SJSA1 (cell line): ENCODE measurements at regions not wholly inside any gene's neighbourhood (a gene's known extent, or its start where the extent isn't known, plus 50 kb on each side); places are given as distances from the start of the nearest gene placed in this dataset.

Source experiments
- DNase-seq, 2 experiments: peaks; one replicate each; pipeline ENCODE4 v3.0.0-alpha.2; 2015 to 2020; ENCODE audit warnings: low spot score in 2 of 2, low read depth in 1 of 2
- H3K27ac ChIP-seq: fragments of 250-450 bp; sonication (Bioruptor Pico); 2 replicates; pipeline ENCODE4 v1.5.1; 2020; ENCODE audit warnings: mild to moderate bottlenecking, moderate library complexity
- H3K27me3 ChIP-seq: fragments of 250-450 bp; sonication (Bioruptor Pico); replicated peaks from 2 replicates; pipeline ENCODE4 v1.5.1; 2020; ENCODE audit warnings: mild to moderate bottlenecking, moderate library complexity
- H3K36me3 ChIP-seq: fragments of 250-450 bp; sonication (Bioruptor Pico); 2 replicates; pipeline ENCODE4 v1.5.1; 2020; ENCODE audit warnings: mild to moderate bottlenecking
- H3K4me1 ChIP-seq: fragments of 250-450 bp; sonication (Bioruptor Pico); replicated peaks from 2 replicates; pipeline ENCODE4 v1.6.1; 2021; ENCODE audit warnings: mild to moderate bottlenecking
- H3K4me3 ChIP-seq: fragments of 250-450 bp; sonication (Bioruptor Pico); 2 replicates; pipeline ENCODE4 v1.5.1; 2020; ENCODE audit warnings: mild to moderate bottlenecking
- H3K9me3 ChIP-seq: fragments of 250-450 bp; sonication (Bioruptor Pico); replicated peaks from 2 replicates; pipeline ENCODE4 v1.5.1; 2020; ENCODE audit warnings: mild to moderate bottlenecking

DNA sequence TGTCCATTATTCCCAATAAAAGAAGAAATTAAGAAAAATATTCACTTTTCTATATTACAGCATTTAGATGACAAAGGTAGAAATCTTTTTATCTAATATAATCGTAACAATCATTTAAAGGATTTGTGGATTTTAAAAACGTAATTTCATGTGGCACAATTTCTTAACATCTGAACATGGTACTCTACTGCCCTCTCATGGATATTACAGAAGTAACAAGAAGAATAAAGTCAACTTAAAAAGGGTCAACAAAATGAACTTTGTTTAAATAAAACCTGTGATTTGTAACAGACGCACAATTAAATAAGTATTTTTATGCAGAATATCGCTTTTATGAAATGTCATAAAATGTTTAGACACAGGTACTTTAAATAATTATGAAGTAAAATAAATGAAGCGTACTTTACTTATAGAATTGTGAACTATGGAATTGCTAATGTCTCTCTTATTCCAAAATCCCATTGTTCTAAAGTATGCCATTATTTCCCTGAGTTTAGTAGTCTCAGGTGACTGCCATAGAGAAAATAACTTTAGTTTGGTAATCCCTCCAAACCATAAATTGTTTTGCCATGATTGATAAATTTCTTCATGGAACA, 366.8 kb upstream of the ZNF385D start:
- Histone ChIP-seq H3K36me3 (no peaks in the 10 kb centered on the region), H3K9me3 (no peaks in the 10 kb centered on the region), H3K4me3 (no peak overlapping the region), H3K4me1 (no peaks in the 10 kb centered on the region), H3K27ac (no peak overlapping the region), H3K27me3 (no peaks in the 10 kb centered on the region)
- DNase-seq, result no peak

- Histone ChIP-seq H3K4me3 (no peak overlapping the region), H3K27ac (no peak overlapping the region), H3K9me3 (no peaks in the 10 kb centered on the region), H3K27me3 (no peaks in the 10 kb centered on the region), H3K36me3 (no peaks in the 10 kb centered on the region), H3K4me1 (no peaks in the 10 kb centered on the region)
- DNase-seq, result no peak
Observed at GRCh38 chr3:22118542-22118941, 367.5 kb upstream of the ZNF385D start.

DNA sequence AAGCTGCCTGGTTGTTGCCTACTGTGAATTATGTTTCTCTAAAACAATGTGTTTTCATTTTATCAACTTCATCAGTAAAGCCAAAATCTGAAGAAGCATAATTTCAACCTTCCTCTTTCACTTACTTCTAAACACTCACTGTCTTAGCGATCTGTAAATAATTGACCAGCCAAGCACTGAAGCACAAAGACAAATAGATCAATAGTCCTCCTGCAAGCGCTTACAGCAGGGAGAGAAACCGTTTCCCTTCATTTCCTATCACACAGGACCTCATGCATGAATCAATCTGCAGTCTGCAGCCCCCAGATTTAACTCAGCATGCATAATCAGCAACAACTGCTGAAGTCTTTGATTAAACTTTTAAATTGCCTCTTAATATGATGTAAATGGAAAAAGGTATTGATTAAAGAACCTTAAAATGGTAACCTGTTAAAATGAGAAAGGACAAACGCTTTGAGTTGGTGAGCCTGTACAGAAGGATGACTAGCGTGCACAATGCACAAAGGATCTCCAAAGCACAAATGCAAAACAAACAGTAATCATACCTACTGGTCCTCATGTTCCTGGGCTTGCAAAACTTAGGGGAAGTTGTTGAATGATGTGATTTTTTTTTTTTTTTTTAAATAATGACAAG, 370.2 kb upstream of the ZNF385D start:
- H3K36me3 ChIP-seq, result no peaks in the 10 kb centered on the region
- no peak overlapping the region for H3K27ac ChIP-seq
- no peaks in the 10 kb centered on the region for H3K4me1 ChIP-seq
- H3K9me3 ChIP-seq, result no peaks in the 10 kb centered on the region
- no peaks in the 10 kb centered on the region for H3K27me3 ChIP-seq
- H3K4me3 ChIP-seq, result no peak overlapping the region
- DNase-seq, result no peak

DNA sequence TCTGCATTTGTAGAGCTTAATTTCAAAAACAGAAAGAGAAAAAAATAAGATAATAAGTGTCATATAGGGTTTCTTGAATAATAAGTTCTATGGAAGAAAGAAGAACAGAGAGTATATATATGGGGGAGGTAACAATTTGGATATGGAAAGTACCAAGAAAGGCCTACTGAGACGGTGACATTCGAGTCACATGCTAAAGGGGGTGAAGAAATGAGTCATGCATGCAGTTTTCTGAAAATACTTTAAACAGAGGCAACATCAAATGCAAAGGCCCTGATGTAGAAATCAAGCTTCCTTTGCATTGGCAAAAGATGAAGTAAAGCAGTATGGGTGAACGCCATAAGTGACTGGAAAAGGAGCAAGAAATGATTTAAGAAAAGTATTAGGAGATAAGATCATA, 371.6 kb upstream of the ZNF385D start:
- no peaks in the 10 kb centered on the region for H3K9me3 ChIP-seq
- no peak overlapping the region for H3K4me3 ChIP-seq
- no peak for DNase-seq
- no peaks in the 10 kb centered on the region for H3K27me3 ChIP-seq
- no peaks in the 10 kb centered on the region for H3K36me3 ChIP-seq
- no peak overlapping the region for H3K27ac ChIP-seq
- no peaks in the 10 kb centered on the region for H3K4me1 ChIP-seq

DNA sequence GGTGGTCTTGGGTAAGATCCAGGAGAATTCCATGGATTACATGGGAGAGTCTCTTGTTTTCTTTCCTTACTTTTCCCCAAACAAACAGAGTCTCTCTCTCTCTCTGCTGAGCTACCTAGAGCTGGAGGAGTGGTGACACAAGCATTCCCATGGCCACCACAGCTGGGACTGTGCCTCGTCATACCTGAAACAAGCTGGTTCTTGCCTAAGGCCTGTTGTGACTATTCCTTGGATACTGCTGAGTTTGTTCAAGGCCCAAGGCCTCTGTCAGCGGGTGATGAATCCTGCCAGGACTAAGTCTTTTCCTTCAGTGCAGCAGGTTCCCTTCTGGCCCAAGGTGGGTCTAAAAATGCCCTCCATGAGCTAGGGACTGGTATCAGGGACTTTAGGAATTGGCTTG, 378.1 kb upstream of the ZNF385D start:
- DNase-seq, result no peak
- Histone ChIP-seq H3K27ac (no peak overlapping the region), H3K9me3 (no peaks in the 10 kb centered on the region), H3K36me3 (no peaks in the 10 kb centered on the region), H3K4me3 (no peak overlapping the region), H3K4me1 (no peaks in the 10 kb centered on the region), H3K27me3 (no peaks in the 10 kb centered on the region)

DNA sequence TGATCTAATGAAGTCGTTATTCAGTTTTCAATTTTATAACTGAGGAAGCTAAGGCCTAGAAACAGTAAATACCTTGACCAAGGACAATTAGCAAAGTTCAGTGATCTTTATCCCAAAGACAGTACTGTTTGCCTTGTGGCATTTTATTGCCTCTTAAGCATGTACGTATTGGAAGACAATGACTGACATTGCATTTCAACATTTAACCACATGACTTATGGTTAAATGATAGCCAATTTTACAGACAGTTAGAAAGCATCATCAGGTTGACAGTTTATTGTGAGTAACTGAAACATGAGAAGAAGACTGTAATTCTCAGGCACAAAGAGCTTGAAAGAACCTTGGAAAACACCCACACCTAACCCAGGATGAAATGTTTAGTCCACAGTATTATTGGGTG, 390.8 kb upstream of the ZNF385D start:
- Histone ChIP-seq H3K27ac (no peak overlapping the region), H3K4me1 (no peaks in the 10 kb centered on the region), H3K27me3 (no peaks in the 10 kb centered on the region), H3K36me3 (no peaks in the 10 kb centered on the region), H3K4me3 (no peak overlapping the region), H3K9me3 (no peaks in the 10 kb centered on the region)
- DNase-seq, result no peak

DNA sequence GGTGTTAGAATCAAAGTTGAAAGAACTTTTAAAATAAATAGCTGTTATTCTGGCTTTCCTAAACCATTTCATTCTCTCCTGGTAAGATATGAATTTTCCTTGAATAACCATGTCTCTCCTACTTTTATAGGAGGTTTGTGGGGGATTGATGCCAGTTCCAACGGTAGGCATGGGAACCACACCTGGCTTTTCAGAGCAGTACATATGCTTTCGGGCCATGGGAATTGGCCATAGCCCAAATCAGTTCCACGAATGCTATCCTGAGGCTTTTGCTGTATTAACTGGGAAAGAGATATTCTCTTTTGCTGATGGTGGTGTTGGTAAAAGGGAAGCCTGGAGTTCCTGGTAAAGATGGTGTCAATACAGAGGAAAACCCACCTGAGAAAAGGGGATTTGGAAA, 396.2 kb upstream of the ZNF385D start:
- Histone ChIP-seq H3K4me3 (no peak overlapping the region), H3K27me3 (no peaks in the 10 kb centered on the region)

DNA sequence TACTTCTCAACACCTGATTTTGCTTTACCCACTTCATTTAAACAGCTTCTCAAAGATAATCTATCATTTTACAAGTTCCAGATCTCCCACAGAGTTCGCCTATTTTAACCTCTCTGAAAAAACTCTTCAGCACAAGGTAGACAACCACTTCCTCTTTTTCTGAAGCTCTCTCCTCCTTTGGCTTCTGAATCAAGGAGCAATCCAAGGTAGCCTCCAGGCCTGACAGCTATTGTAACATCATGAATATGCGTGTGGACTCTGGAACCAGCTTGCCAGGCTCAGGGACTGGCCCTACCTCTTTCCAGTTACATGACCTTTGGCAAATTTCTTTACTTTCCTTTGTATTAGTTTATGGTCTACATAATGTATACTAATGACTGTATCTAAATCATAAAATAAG, 405.9 kb upstream of the ZNF385D start:
- Histone ChIP-seq H3K27ac (no peak overlapping the region), H3K36me3 (no peaks in the 10 kb centered on the region), H3K4me1 (no peaks in the 10 kb centered on the region), H3K9me3 (no peaks in the 10 kb centered on the region), H3K27me3 (no peaks in the 10 kb centered on the region), H3K4me3 (no peak overlapping the region)
- DNase-seq, result no peak

More for the DNA sequence above, 396.2 kb upstream of the ZNF385D start:
- DNase-seq, result no peak
- H3K27ac ChIP-seq, result no peak overlapping the region
- H3K36me3 ChIP-seq, result no peaks in the 10 kb centered on the region
- no peaks in the 10 kb centered on the region for H3K4me1 ChIP-seq
- no peaks in the 10 kb centered on the region for H3K9me3 ChIP-seq

- no peaks in the 10 kb centered on the region for H3K9me3 ChIP-seq
- H3K27me3 ChIP-seq, result no peaks in the 10 kb centered on the region
- H3K36me3 ChIP-seq, result no peaks in the 10 kb centered on the region
Observed at GRCh38 chr3:22157848-22158247, 406.8 kb upstream of the ZNF385D start.

GRCh38 chr3:22159004-22159695, 408.1 kb upstream of the ZNF385D start:
- DNase-seq, result no peak
- no peaks in the 10 kb centered on the region for H3K27me3 ChIP-seq
- H3K9me3 ChIP-seq, result no peaks in the 10 kb centered on the region
- no peak overlapping the region for H3K4me3 ChIP-seq
- no peaks in the 10 kb centered on the region for H3K36me3 ChIP-seq
- no peak overlapping the region for H3K27ac ChIP-seq
- no peaks in the 10 kb centered on the region for H3K4me1 ChIP-seq

More at GRCh38 chr3:22157848-22158247, 406.8 kb upstream of the ZNF385D start:
- Histone ChIP-seq H3K4me1 (no peaks in the 10 kb centered on the region), H3K4me3 (no peak overlapping the region), H3K27ac (no peak overlapping the region)
- DNase-seq, result no peak

DNA sequence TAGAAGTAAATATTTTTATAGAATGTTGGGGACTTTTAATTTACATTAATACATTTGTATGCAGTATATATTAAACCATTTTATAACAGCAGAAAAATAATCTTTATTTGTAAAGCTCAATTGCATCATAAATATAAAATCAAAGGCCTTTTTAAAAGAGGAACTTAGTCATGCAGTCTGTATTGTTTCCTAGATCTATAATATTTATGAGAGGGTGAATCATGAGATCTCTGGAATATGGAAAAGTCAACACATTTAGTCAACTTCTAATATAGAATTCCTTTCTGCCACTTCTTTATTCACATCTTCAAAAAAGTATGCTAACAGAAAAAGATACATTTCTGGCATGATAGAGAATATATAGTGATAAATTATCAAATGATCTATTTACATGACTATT, 410.3 kb upstream of the ZNF385D start:
- Histone ChIP-seq H3K27ac (no peak overlapping the region), H3K4me1 (no peaks in the 10 kb centered on the region), H3K36me3 (no peaks in the 10 kb centered on the region), H3K9me3 (no peaks in the 10 kb centered on the region), H3K4me3 (no peak overlapping the region), H3K27me3 (no peaks in the 10 kb centered on the region)
- no peak for DNase-seq

- no peaks in the 10 kb centered on the region for H3K4me1 ChIP-seq
- no peaks in the 10 kb centered on the region for H3K36me3 ChIP-seq
- H3K27me3 ChIP-seq, result no peaks in the 10 kb centered on the region
- H3K9me3 ChIP-seq, result no peaks in the 10 kb centered on the region
- no peak overlapping the region for H3K4me3 ChIP-seq
- no peak overlapping the region for H3K27ac ChIP-seq
- DNase-seq, result no peak
Observed at GRCh38 chr3:22170370-22170769, 419.4 kb upstream of the ZNF385D start.

DNA sequence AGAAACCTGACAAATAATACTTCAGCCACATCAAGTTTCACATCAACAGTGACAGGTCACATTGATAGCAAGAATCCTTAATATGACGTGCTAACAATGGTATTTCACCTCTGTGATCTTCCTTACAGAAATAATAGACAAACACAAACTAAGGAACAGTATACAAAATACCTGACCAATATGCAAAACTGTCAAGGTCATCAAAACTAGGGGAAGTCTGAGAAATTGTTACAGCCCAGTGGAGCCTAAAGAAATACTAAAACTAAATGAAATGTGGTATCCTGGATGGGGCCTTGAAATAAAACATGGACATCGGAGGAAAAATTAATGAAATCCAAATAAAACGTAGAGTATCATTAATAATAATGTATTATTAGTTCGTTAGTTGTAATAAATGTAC, 422.0 kb upstream of the ZNF385D start:
- H3K4me3 ChIP-seq, result no peak overlapping the region
- H3K27ac ChIP-seq, result no peak overlapping the region
- H3K36me3 ChIP-seq, result no peaks in the 10 kb centered on the region
- H3K4me1 ChIP-seq, result no peaks in the 10 kb centered on the region
- no peaks in the 10 kb centered on the region for H3K27me3 ChIP-seq
- DNase-seq, result no peak
- H3K9me3 ChIP-seq, result no peaks in the 10 kb centered on the region

GRCh38 chr3:22175947-22176346, 424.9 kb upstream of the ZNF385D start:
- no peak overlapping the region for H3K4me3 ChIP-seq
- no peaks in the 10 kb centered on the region for H3K36me3 ChIP-seq
- no peak overlapping the region for H3K27ac ChIP-seq
- H3K9me3 ChIP-seq, result no peaks in the 10 kb centered on the region
- H3K4me1 ChIP-seq, result no peaks in the 10 kb centered on the region
- no peaks in the 10 kb centered on the region for H3K27me3 ChIP-seq
- no peak for DNase-seq
